Effector CD4-positive, alpha-beta T cell (primary cell): ENCODE measurements at regions not wholly inside any gene's neighbourhood (a gene's known extent, or its start where the extent isn't known, plus 50 kb on each side); places are given as distances from the start of the nearest gene placed in this dataset.
"Not testable (repeated sequence)": the region's sequence is repeated elsewhere in the genome, so short reads cannot be mapped to it uniquely, and the experiment has no call there.

Experiments
- DNase-seq: peaks from one replicate; pipeline ENCODE4 v3.0.0-alpha.2; 2020

GRCh38 chr16:26816266-26816665 is 250.5 kb upstream of the C16orf82 start:
- no peak for DNase-seq

GRCh38 chr16:26816885-26817571 is 249.7 kb upstream of the C16orf82 start:
- no peak for DNase-seq

- DNase-seq: no peak
Observed at GRCh38 chr16:26818393-26818792, 248.3 kb upstream of the C16orf82 start.

GRCh38 chr16:26824469-26824868 is 242.3 kb upstream of the C16orf82 start:
- no peak for DNase-seq

- no peak for DNase-seq
Observed at GRCh38 chr16:26826500-26826899, 240.2 kb upstream of the C16orf82 start.

GRCh38 chr16:26827386-26827785 is 239.3 kb upstream of the C16orf82 start:
- DNase-seq: no peak

GRCh38 chr16:26830428-26831127 is 236.1 kb upstream of the C16orf82 start:
- no peak for DNase-seq

GRCh38 chr16:26836114-26836513 is 230.6 kb upstream of the C16orf82 start:
- not testable (repeated sequence) for DNase-seq

GRCh38 chr16:26838931-26839330 is 227.8 kb upstream of the C16orf82 start:
- DNase-seq: no peak

GRCh38 chr16:26840691-26841090 is 226.0 kb upstream of the C16orf82 start:
- DNase-seq: no peak

GRCh38 chr16:26856271-26856670 is 210.5 kb upstream of the C16orf82 start:
- DNase-seq: no peak

GRCh38 chr16:26856791-26857190 is 209.9 kb upstream of the C16orf82 start:
- DNase-seq: no peak

GRCh38 chr16:26857371-26857770 is 209.4 kb upstream of the C16orf82 start:
- no peak for DNase-seq

- no peak for DNase-seq
Observed at GRCh38 chr16:26860506-26860905, 206.2 kb upstream of the C16orf82 start.

GRCh38 chr16:26863931-26864330 is 202.8 kb upstream of the C16orf82 start:
- DNase-seq: no peak

- not testable (repeated sequence) for DNase-seq
Observed at GRCh38 chr16:26874318-26874717, 192.4 kb upstream of the C16orf82 start.

- DNase-seq: no peak
Observed at GRCh38 chr16:26877421-26877820, 189.3 kb upstream of the C16orf82 start.

- no peak for DNase-seq
Observed at GRCh38 chr16:26885674-26886073, 181.1 kb upstream of the C16orf82 start.

- DNase-seq: no peak
Observed at GRCh38 chr16:26889740-26890139, 177.0 kb upstream of the C16orf82 start.

GRCh38 chr16:26898200-26898599 is 168.5 kb upstream of the C16orf82 start:
- DNase-seq: no peak

- DNase-seq: no peak
Observed at GRCh38 chr16:26901196-26901861, 165.4 kb upstream of the C16orf82 start.

- DNase-seq: no peak
Observed at GRCh38 chr16:26901983-26902382, 164.7 kb upstream of the C16orf82 start.

GRCh38 chr16:26905336-26905735 is 161.4 kb upstream of the C16orf82 start:
- DNase-seq: no peak

- no peak for DNase-seq
Observed at GRCh38 chr16:26909623-26910022, 157.1 kb upstream of the C16orf82 start.
